MCF 10A (cell line): ENCODE measurements at regions not wholly inside any gene's neighbourhood (a gene's known extent, or its start where the extent isn't known, plus 50 kb on each side); places are given as distances from the start of the nearest gene placed in this dataset.
"Not testable (repeated sequence)": the region's sequence is repeated elsewhere in the genome, so short reads cannot be mapped to it uniquely, and the experiment has no call there.

Experiments
- BruUV-seq: library from RNA; stranded (reverse); fragments of 400-500 nt; replicated peaks from 2 replicates; lab custom pipeline; 2021; lab: Mats Ljungman, UMichigan
- CTCF ChIA-PET: fragments of 300-600 bp; sonication (Branson Sonifier 250); formaldehyde crosslinking; extraction: SDS; loops from one replicate; lab custom pipeline; 2021; ENCODE audit warnings: antibody characterized with exemption, inconsistent platforms; lab: Yijun Ruan, JAX
- POLR2A ChIA-PET: fragments of 300-600, 350-650 bp; sonication (Branson Sonifier 250); formaldehyde crosslinking; extraction: SDS; loops from one replicate; lab custom pipeline; 2020; ENCODE audit warnings: antibody characterized with exemption, inconsistent platforms; lab: Yijun Ruan, JAX
- DNase-seq: peaks from one replicate; pipeline ENCODE4 v3.0.0-alpha.2; 2018; ENCODE audit not compliant: unreplicated experiment
- H3K27ac Mint-ChIP-seq: one replicate; pipeline ENCODE4 v1.8.0; 2022; ENCODE audit warnings: mild to moderate bottlenecking, low read depth, mixed read lengths; ENCODE audit not compliant: unreplicated experiment
- H3K27me3 Mint-ChIP-seq: one replicate; pipeline ENCODE4 v1.8.0; 2022; ENCODE audit warnings: mixed read lengths; ENCODE audit not compliant: insufficient read depth, unreplicated experiment
- H3K36me3 Mint-ChIP-seq: one replicate; pipeline ENCODE4 v1.8.0; 2022; ENCODE audit warnings: mild to moderate bottlenecking, moderate library complexity, mixed read lengths; ENCODE audit not compliant: insufficient read depth, unreplicated experiment
- H3K4me1 Mint-ChIP-seq: one replicate; pipeline ENCODE4 v1.8.0; 2022; ENCODE audit warnings: mixed read lengths; ENCODE audit not compliant: insufficient read depth, unreplicated experiment
- H3K4me3 Mint-ChIP-seq: one replicate; pipeline ENCODE4 v1.8.0; 2022; ENCODE audit warnings: mild to moderate bottlenecking, moderate library complexity, mixed read lengths; ENCODE audit not compliant: unreplicated experiment
- H3K9me3 Mint-ChIP-seq: one replicate; pipeline ENCODE4 v1.8.0; 2022; ENCODE audit warnings: mixed read lengths; ENCODE audit not compliant: unreplicated experiment
- CTCF ChIP-seq: fragments of 200-600 bp; IDR thresholded peaks from one replicate; pipeline ENCODE4 v1.8.0; 2022; ENCODE audit warnings: antibody characterized with exemption, mild to moderate bottlenecking; ENCODE audit not compliant: unreplicated experiment
- intact Hi-C: fragments of 100-400 bp; cut with micrococcal nuclease; formaldehyde crosslinking; loops from 2 replicates; pipeline ENCODE4 v1.14.1; 2022

DNA sequence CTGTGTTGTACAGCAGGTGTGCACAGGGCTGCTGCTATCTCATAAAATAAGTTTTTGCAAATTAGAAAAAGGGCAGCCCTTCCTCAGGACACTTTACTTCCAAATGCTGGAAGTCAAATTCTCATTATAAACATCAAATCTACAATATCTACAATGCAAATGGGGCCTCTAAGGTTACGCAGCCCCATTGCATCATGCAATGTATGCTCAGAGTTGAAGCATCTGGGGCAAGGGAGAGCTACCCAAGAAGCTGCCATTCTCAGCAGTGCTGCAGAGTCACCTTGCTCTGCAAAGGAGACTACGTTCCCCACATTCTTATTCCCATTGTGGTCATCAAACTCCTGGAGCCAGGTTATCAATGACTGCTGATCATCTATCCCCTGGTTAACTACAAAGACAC lies 208.9 kb upstream of the POGK start:
- Mint-ChIP-seq H3K4me1 (no peaks in the 10 kb centered on the region), H3K4me3 (no peak overlapping the region), H3K27me3 (peaks cover 26% of the 10 kb centered on the region), H3K36me3 (no peaks in the 10 kb centered on the region), H3K27ac (no peak overlapping the region), H3K9me3 (no peaks in the 10 kb centered on the region)
- POLR2A ChIA-PET: interaction anchor here (0.6 kb wide), 1 partner anchor 980 kb away, joined by 3 read pairs; no protein-coding TSS in a partner anchor
- CTCF ChIA-PET: no interaction called here
- no TSS peak for BruUV-seq
- DNase-seq: no peak
- intact Hi-C loops: no loop called here
- TF ChIP-seq CTCF: no peak

DNA sequence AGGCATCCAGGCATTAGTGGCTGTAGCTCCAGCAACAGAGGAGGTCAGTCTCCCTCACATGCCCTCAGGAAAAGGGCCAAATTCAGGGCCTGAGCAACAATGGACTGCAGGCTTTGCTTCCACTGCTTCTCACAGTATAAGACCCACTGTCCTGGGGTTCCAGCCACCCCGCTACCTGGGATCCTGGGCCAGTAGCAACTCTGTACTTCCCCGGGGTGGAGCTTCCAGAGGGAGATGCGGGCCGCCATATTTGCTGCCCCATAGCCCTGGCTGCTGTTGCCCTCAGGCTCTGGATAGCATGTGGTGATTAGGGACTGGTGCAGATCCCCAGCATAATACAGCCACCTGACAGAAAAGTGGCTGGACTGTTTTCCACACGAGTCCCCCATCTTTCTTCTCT lies 201.1 kb upstream of the POGK start:
- no peaks in the 10 kb centered on the region for H3K4me1 Mint-ChIP-seq
- intact Hi-C loops: no loop called here
- peaks cover 22% of the 10 kb centered on the region for H3K27me3 Mint-ChIP-seq
- H3K27ac Mint-ChIP-seq: no peak overlapping the region
- H3K9me3 Mint-ChIP-seq: no peaks in the 10 kb centered on the region
- H3K36me3 Mint-ChIP-seq: no peaks in the 10 kb centered on the region
- CTCF ChIA-PET: interaction anchor here (0.6 kb wide), 1 partner anchor 18 kb away, joined by 3 read pairs; no protein-coding TSS in a partner anchor
- BruUV-seq: no TSS peak
- TF ChIP-seq CTCF: no peak
- POLR2A ChIA-PET: no interaction called here
- H3K4me3 Mint-ChIP-seq: no peak overlapping the region
- no peak for DNase-seq

DNA sequence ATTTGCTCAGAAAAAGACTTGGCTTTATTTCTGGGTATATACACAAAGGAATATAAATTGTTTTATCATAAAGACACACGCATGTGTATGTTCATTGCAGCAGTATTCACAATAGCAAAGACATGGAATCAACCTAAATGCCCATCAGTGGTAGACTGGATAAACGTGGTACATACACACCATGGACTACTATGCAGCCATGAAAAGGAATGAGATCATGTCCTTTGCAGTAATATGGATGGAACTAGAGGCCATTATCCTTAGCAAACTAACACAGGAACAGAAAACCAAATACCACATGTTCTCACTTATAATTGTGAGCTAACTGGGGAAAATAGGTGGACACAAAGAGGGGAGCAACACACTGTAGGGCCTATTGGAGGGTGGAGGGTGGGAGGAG lies 182.0 kb upstream of the POGK start:
- POLR2A ChIA-PET, intact Hi-C loops, H3K4me3 Mint-ChIP-seq, CTCF ChIA-PET, H3K9me3 Mint-ChIP-seq, H3K27me3 Mint-ChIP-seq, BruUV-seq, H3K27ac Mint-ChIP-seq, DNase-seq, H3K4me1 Mint-ChIP-seq, H3K36me3 Mint-ChIP-seq: not testable (repeated sequence)

- DNase-seq, H3K27ac Mint-ChIP-seq, CTCF ChIA-PET, H3K27me3 Mint-ChIP-seq, H3K4me1 Mint-ChIP-seq, H3K4me3 Mint-ChIP-seq, intact Hi-C loops, H3K9me3 Mint-ChIP-seq, POLR2A ChIA-PET, H3K36me3 Mint-ChIP-seq, BruUV-seq: not testable (repeated sequence)
These were observed 172.5 kb upstream of the POGK start for GRCh38 chr1:166666790-166667189.

- DNase-seq, H3K27me3 Mint-ChIP-seq, H3K4me1 Mint-ChIP-seq, H3K4me3 Mint-ChIP-seq, POLR2A ChIA-PET, CTCF ChIA-PET, H3K9me3 Mint-ChIP-seq, H3K36me3 Mint-ChIP-seq, intact Hi-C loops, BruUV-seq, H3K27ac Mint-ChIP-seq: not testable (repeated sequence)
These were observed 171.7 kb upstream of the POGK start for GRCh38 chr1:166667600-166667999.
